OCI-LY3 (cell line): ENCODE measurements at regions not wholly inside any gene's neighbourhood (a gene's known extent, or its start where the extent isn't known, plus 50 kb on each side); places are given as distances from the start of the nearest gene placed in this dataset.

Source experiments
- EZH2phosphoT487 ChIP-seq: fragments of 200-600 bp; shearing (Covaris generic); IDR thresholded peaks from 2 replicates; pipeline ENCODE4 v1.6.1; 2018; ENCODE audit warnings: antibody characterized with exemption, mixed run types, low read depth
- TF ChIP-seq, protein P1 (sequence below): fragments of 200-600, 300-600 bp; sonication (generic); IDR thresholded peaks from 2 replicates; pipeline ENCODE4 v1.5.1; 2014; ENCODE audit warnings: antibody characterized with exemption, low read length, low read depth

DNA sequence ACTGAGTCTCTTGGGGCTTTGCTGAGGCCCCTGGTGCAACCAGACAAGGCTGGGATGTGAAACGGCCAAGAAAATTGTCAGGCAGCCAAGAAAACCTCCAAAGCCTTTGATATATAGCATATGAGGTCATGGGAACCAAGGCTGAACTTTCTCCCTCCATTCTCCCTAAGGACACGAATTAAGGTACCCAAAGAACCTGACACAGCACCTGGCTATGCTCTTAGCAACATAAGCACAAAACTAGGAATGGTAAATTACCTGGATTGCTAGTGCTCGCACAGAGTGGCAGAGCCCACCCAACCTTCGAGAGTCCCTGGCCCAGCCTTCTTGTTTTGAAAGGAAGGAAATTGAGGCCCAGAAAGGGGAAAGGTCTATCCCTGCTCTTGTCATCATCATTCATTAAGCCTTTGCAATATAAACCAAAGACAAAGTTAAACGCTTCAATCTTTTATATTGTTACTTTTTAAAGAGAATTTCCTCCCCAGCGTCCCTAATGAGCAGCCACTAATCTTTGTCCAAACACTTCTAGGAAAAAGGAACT is 220.0 kb upstream of the NR4A3 start:
- TF ChIP-seq, protein P1, sequence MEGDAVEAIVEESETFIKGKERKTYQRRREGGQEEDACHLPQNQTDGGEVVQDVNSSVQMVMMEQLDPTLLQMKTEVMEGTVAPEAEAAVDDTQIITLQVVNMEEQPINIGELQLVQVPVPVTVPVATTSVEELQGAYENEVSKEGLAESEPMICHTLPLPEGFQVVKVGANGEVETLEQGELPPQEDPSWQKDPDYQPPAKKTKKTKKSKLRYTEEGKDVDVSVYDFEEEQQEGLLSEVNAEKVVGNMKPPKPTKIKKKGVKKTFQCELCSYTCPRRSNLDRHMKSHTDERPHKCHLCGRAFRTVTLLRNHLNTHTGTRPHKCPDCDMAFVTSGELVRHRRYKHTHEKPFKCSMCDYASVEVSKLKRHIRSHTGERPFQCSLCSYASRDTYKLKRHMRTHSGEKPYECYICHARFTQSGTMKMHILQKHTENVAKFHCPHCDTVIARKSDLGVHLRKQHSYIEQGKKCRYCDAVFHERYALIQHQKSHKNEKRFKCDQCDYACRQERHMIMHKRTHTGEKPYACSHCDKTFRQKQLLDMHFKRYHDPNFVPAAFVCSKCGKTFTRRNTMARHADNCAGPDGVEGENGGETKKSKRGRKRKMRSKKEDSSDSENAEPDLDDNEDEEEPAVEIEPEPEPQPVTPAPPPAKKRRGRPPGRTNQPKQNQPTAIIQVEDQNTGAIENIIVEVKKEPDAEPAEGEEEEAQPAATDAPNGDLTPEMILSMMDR = no peak
- no peak for TF ChIP-seq EZH2phosphoT487
